ENCODE measurements at regions not wholly inside any gene's neighbourhood (a gene's known extent, or its start where the extent isn't known, plus 50 kb on each side); places are given as distances from the start of the nearest gene placed in this dataset.

GRCh38 chr13:52938065-52938464 lies 89.6 kb upstream of the PCDH8 start:
- H3K27me3 Mint-ChIP-seq (ENCODE audit: low read depth) = no peaks in the 10 kb centered on the region
- no peaks in the 10 kb centered on the region for H3K4me1 Mint-ChIP-seq (ENCODE audit: low read depth)
- H3K27ac Mint-ChIP-seq = no peak overlapping the region
- no peak for DNase-seq (ENCODE audit: low spot score)
- no peaks in the 10 kb centered on the region for H3K36me3 Mint-ChIP-seq (ENCODE audit: low read depth)
- no peaks in the 10 kb centered on the region for H3K9me3 Mint-ChIP-seq
- no peak overlapping the region for H3K4me3 Mint-ChIP-seq

- no peaks in the 10 kb centered on the region for H3K9me3 Mint-ChIP-seq
- H3K36me3 Mint-ChIP-seq (ENCODE audit: low read depth) = no peaks in the 10 kb centered on the region
- no peaks in the 10 kb centered on the region for H3K4me1 Mint-ChIP-seq (ENCODE audit: low read depth)
- H3K27me3 Mint-ChIP-seq (ENCODE audit: low read depth) = no peaks in the 10 kb centered on the region
- H3K27ac Mint-ChIP-seq = no peak overlapping the region
- no peak overlapping the region for H3K4me3 Mint-ChIP-seq
- DNase-seq (ENCODE audit: low spot score) = no peak
These were observed 88.4 kb upstream of the PCDH8 start for GRCh38 chr13:52936806-52937205.

DNA sequence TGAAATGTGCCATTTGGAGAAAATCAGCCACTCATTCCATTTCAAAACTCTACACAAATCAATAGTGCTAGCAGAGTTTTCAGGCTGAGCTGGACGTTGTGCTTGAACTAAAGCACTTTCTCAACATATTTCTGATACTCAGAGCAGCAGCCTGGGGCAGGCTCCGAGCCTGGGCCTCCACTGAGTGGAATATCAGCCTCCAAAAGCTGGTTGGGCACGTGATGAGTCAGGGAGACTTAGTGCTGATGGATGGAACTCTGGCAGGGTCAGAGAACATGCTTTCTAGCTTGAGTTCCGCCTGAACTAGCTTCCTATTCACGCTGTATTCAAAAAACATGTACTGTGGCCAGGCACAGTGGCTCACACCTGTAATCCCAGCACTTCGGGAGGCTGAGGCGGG lies 85.8 kb upstream of the PCDH8 start:
- no peak for DNase-seq (ENCODE audit: low spot score)
- H3K9me3 Mint-ChIP-seq = no peaks in the 10 kb centered on the region
- H3K27ac Mint-ChIP-seq = no peak overlapping the region
- H3K4me1 Mint-ChIP-seq (ENCODE audit: low read depth) = no peaks in the 10 kb centered on the region
- no peaks in the 10 kb centered on the region for H3K27me3 Mint-ChIP-seq (ENCODE audit: low read depth)
- no peak overlapping the region for H3K4me3 Mint-ChIP-seq
- H3K36me3 Mint-ChIP-seq (ENCODE audit: low read depth) = no peaks in the 10 kb centered on the region

DNA sequence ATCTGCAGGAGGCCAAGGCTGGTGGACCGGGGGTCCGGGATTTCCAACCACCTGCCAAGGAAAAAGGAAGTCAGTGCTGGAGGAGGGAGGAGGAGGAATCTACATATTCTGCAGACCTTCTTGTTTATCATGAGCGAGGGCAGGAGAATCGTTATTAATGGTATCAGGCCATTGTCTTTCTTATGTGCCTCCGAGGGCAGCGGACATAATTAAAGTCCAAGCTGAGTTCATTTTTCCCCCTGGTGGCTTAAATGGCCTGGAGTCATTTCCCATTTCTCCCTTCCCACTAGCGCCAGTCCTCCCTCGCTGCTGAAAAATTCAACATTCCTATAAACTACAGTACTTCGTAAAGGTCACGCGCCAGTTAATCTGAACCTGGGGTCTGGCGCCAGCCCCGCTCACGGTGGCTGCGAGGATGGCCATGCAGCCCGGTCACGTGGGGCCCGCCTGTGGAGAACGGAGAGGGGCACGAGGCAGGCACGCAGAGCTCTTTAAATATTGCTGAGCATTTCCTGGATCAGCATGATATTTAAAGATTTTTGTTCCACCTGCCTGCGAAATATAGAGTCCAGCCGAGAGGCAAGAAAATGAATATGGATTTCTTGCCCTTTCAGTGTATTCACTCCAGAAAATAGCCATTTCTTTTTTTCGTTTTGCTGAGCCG lies 85.2 kb upstream of the PCDH8 start:
- DNase-seq (ENCODE audit: low spot score) = no peak
- no peaks in the 10 kb centered on the region for H3K9me3 Mint-ChIP-seq
- H3K27ac Mint-ChIP-seq = no peak overlapping the region
- no peaks in the 10 kb centered on the region for H3K4me1 Mint-ChIP-seq (ENCODE audit: low read depth)
- H3K4me3 Mint-ChIP-seq = no peak overlapping the region
- H3K27me3 Mint-ChIP-seq (ENCODE audit: low read depth) = no peaks in the 10 kb centered on the region
- no peaks in the 10 kb centered on the region for H3K36me3 Mint-ChIP-seq (ENCODE audit: low read depth)

DNA sequence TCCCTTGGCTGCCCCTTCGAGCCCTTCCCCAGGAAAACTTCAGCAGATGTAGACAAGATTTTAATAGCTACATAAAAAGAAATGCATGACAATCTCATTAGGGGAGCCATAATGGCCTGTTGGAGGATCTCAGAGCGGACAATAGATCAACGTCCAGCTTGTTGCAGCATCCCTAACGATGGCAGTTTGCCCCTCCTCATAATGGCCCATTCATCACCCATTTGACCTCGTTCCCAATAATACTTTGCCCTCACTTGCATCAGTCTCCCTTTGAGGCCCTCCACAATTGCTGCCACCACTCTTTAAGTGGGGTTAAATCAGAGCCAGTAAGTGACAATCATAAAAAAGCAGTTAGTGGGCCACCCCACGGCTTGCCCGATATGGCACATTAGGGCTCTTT lies 84.7 kb upstream of the PCDH8 start:
- H3K36me3 Mint-ChIP-seq (ENCODE audit: low read depth) = no peaks in the 10 kb centered on the region
- no peaks in the 10 kb centered on the region for H3K27me3 Mint-ChIP-seq (ENCODE audit: low read depth)
- no peak overlapping the region for H3K27ac Mint-ChIP-seq

GRCh38 chr13:52932649-52933048 lies 84.2 kb upstream of the PCDH8 start:
- DNase-seq (ENCODE audit: low spot score) = no peak
- Mint-ChIP-seq H3K4me1 (ENCODE audit: low read depth) (no peaks in the 10 kb centered on the region), H3K9me3 (no peaks in the 10 kb centered on the region), H3K27ac (no peak overlapping the region), H3K27me3 (ENCODE audit: low read depth) (no peaks in the 10 kb centered on the region), H3K36me3 (ENCODE audit: low read depth) (no peaks in the 10 kb centered on the region), H3K4me3 (no peak overlapping the region)

More for the DNA sequence above, 84.7 kb upstream of the PCDH8 start:
- H3K4me1 Mint-ChIP-seq (ENCODE audit: low read depth) = no peaks in the 10 kb centered on the region
- H3K4me3 Mint-ChIP-seq = no peak overlapping the region
- H3K9me3 Mint-ChIP-seq = no peaks in the 10 kb centered on the region
- no peak for DNase-seq (ENCODE audit: low spot score)

DNA sequence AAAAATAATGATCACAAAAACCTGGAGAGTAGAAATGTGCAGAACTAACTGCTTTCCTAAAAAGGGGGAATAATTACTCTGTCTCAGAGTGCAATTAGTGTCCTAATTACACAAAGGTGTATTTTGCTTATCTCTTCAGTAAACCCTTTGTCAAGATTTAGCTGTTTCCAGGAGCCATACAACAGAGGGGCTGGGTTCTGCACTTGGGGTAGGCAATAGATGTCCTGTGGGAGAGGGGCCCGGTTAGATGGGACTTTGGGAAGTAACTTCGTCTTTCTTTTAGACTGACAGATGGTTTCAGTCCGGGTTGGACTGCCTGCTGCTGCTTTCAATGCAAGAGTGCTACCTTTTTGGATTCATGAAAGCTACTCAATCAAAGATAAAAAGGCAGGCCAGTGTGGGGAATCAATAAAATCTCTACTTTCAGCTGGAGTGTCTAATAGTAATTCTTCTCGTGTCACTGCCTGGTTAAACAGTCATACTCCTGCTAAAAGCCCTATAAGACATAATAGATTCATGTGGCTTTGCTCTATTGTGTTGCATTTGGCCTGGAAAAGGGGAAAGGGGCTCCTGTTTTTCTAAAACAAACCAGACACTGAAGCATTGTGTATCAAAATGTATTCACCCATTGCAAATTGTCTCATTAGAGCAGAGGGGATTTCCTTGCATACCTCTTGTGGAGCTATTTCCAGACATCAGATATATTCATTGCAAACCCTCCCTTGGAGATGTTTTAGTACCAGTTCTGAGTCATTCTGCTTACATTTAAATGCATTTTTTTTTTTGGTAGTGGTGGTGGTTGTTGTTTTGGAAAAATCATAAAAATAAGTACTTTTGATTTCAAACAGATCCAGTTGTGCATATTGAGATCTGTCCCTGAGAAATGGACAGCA lies 83.3 kb upstream of the PCDH8 start:
- no peaks in the 10 kb centered on the region for H3K4me1 Mint-ChIP-seq (ENCODE audit: low read depth)
- H3K9me3 Mint-ChIP-seq = no peaks in the 10 kb centered on the region
- no peak overlapping the region for H3K4me3 Mint-ChIP-seq
- no peak overlapping the region for H3K27ac Mint-ChIP-seq
- DNase-seq (ENCODE audit: low spot score) = no peak
- H3K36me3 Mint-ChIP-seq (ENCODE audit: low read depth) = no peaks in the 10 kb centered on the region
- H3K27me3 Mint-ChIP-seq (ENCODE audit: low read depth) = no peaks in the 10 kb centered on the region

DNA sequence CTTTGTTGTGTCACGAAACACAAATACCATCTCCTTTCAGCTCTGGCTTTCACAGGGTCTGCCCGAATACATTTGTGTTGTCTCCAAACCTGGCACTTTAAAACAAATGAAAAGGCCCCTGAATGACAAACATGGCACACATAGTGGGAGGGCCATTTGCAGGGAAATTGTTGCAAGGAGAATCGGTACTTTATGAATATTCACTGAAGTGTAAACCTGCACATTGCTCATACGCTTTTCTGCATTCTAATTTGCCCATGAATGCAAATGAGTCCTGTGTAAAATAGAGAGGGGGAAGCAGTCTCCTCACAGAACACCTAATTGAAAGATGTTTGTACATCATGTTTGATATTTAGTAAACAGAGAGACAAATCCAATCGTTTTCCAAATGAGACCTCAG lies 82.7 kb upstream of the PCDH8 start:
- Mint-ChIP-seq H3K9me3 (no peaks in the 10 kb centered on the region), H3K36me3 (ENCODE audit: low read depth) (no peaks in the 10 kb centered on the region), H3K4me3 (no peak overlapping the region), H3K27ac (no peak overlapping the region), H3K4me1 (ENCODE audit: low read depth) (no peaks in the 10 kb centered on the region), H3K27me3 (ENCODE audit: low read depth) (no peaks in the 10 kb centered on the region)
- no peak for DNase-seq (ENCODE audit: low spot score)

DNA sequence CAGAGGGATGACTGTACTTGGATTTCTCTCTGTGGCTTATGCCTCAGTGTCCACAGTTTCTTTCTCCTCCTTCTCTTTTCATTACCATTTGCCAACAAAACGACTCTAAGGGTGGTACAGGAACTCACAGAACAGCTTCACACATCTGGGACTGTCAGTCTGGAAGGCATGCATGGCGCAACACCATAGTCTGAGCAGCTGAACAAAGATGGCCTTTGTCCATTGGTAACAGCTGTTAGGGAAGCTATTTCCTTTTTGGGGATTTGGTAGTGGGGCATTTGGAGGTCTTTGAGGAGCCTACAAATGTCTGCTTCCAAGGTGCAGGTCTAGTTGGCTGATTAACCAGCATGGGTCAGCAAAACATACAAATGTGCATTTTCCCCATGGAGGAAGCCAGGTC lies 81.4 kb upstream of the PCDH8 start:
- H3K4me1 Mint-ChIP-seq (ENCODE audit: low read depth) = no peaks in the 10 kb centered on the region
- H3K9me3 Mint-ChIP-seq = no peaks in the 10 kb centered on the region
- no peak overlapping the region for H3K4me3 Mint-ChIP-seq
- no peak for DNase-seq (ENCODE audit: low spot score)
- H3K27me3 Mint-ChIP-seq (ENCODE audit: low read depth) = no peaks in the 10 kb centered on the region
- no peak overlapping the region for H3K27ac Mint-ChIP-seq
- no peaks in the 10 kb centered on the region for H3K36me3 Mint-ChIP-seq (ENCODE audit: low read depth)

- no peak overlapping the region for H3K4me3 Mint-ChIP-seq
- no peaks in the 10 kb centered on the region for H3K9me3 Mint-ChIP-seq
- no peaks in the 10 kb centered on the region for H3K27me3 Mint-ChIP-seq (ENCODE audit: low read depth)
- no peak for DNase-seq (ENCODE audit: low spot score)
- no peaks in the 10 kb centered on the region for H3K36me3 Mint-ChIP-seq (ENCODE audit: low read depth)
- no peak overlapping the region for H3K27ac Mint-ChIP-seq
- H3K4me1 Mint-ChIP-seq (ENCODE audit: low read depth) = no peaks in the 10 kb centered on the region
These were observed 78.5 kb upstream of the PCDH8 start for GRCh38 chr13:52926971-52927370.

DNA sequence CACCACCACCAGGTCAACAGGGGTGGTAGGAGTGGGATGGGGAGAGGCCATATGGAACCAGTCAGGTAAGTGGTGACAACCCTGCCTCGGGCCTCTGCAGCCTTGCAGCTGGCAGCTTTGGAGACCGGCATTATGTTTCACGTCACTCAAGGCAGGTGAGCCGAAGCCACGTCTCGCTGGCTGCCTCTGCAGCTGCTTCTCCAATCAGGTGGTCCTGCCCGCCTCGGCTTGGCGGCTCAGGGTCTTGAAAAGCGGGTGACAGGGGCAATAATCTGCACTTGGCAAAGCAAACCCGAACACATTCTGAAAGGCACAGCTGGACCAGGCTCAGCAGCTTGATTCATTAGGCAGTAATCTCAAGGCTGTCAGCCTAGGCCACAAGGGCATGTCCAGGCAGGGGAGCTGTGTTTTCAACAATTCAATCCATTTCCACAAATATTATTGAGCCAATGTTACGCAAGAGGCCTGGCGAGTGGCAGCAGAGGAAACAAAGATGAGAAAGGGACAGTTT lies 77.4 kb upstream of the PCDH8 start:
- no peak overlapping the region for H3K4me3 Mint-ChIP-seq
- no peaks in the 10 kb centered on the region for H3K4me1 Mint-ChIP-seq (ENCODE audit: low read depth)
- DNase-seq (ENCODE audit: low spot score) = no peak
- no peaks in the 10 kb centered on the region for H3K27me3 Mint-ChIP-seq (ENCODE audit: low read depth)
- no peaks in the 10 kb centered on the region for H3K36me3 Mint-ChIP-seq (ENCODE audit: low read depth)
- H3K9me3 Mint-ChIP-seq = no peaks in the 10 kb centered on the region
- no peak overlapping the region for H3K27ac Mint-ChIP-seq

GRCh38 chr13:52925251-52925650 lies 76.8 kb upstream of the PCDH8 start:
- Mint-ChIP-seq H3K36me3 (ENCODE audit: low read depth) (no peaks in the 10 kb centered on the region), H3K4me1 (ENCODE audit: low read depth) (no peaks in the 10 kb centered on the region), H3K27ac (no peak overlapping the region), H3K4me3 (no peak overlapping the region), H3K27me3 (ENCODE audit: low read depth) (no peaks in the 10 kb centered on the region), H3K9me3 (no peaks in the 10 kb centered on the region)
- DNase-seq (ENCODE audit: low spot score) = no peak

DNA sequence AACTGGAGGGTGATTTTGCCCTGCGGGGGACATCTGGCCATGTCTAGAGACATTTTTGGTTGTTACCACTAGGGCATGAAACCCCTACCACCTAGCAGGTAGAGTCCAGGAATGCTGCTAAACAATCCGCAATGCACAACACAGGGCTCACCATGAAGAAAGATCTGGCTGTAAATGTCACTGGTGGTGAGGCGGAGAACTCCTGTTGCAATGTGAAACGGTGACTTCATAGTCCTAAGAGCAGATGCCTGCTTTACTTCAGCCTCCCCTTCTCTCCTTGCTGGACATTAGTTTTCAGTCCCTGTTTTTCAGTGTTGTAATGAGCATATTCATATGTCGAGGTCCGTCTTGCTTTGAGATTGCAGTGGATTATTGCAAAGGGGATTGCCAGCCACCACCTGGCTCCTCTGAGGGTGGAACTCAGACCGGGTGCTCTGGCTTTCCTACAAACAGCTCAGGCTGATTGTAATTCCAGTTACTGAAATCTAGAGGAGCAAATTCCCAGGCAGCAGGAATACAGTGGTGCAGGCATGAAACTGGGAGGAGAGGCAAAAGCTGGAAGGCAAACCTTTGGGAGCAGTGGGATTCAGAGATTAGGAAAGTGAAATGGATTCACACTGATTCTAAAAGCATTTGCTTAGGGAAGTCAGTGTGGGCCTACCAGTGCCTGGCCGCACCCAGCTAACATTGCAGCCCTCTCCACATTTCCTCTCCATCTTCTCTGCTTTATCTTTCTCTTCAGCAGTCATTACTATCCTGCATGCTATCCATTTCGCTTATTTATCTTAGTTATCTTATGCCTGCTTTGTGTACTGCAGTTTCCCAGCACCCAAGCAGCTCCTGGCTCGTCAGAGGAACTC lies 76.1 kb upstream of the PCDH8 start:
- no peak for DNase-seq (ENCODE audit: low spot score)
- Mint-ChIP-seq H3K9me3 (no peaks in the 10 kb centered on the region), H3K36me3 (ENCODE audit: low read depth) (no peaks in the 10 kb centered on the region), H3K4me1 (ENCODE audit: low read depth) (no peaks in the 10 kb centered on the region), H3K27ac (no peak overlapping the region), H3K27me3 (ENCODE audit: low read depth) (no peaks in the 10 kb centered on the region), H3K4me3 (no peak overlapping the region)

- no peak overlapping the region for H3K4me3 Mint-ChIP-seq
- H3K9me3 Mint-ChIP-seq = no peaks in the 10 kb centered on the region
- DNase-seq (ENCODE audit: low spot score) = no peak
- H3K27me3 Mint-ChIP-seq (ENCODE audit: low read depth) = no peaks in the 10 kb centered on the region
- no peaks in the 10 kb centered on the region for H3K36me3 Mint-ChIP-seq (ENCODE audit: low read depth)
- H3K27ac Mint-ChIP-seq = no peak overlapping the region
- H3K4me1 Mint-ChIP-seq (ENCODE audit: low read depth) = no peaks in the 10 kb centered on the region
These were observed 74.5 kb upstream of the PCDH8 start for GRCh38 chr13:52922961-52923360.
